ENCODE measurements at regions not wholly inside any gene's neighbourhood (a gene's known extent, or its start where the extent isn't known, plus 50 kb on each side); places are given as distances from the start of the nearest gene placed in this dataset.
"Not testable (repeated sequence)": the region's sequence is repeated elsewhere in the genome, so short reads cannot be mapped to it uniquely, and the experiment has no call there.

GRCh38 chr5:100232736-100233135 is 302.4 kb upstream of the FAM174A start:
- DNase-seq (ENCODE audit: low read depth, low spot score): no peak

DNA sequence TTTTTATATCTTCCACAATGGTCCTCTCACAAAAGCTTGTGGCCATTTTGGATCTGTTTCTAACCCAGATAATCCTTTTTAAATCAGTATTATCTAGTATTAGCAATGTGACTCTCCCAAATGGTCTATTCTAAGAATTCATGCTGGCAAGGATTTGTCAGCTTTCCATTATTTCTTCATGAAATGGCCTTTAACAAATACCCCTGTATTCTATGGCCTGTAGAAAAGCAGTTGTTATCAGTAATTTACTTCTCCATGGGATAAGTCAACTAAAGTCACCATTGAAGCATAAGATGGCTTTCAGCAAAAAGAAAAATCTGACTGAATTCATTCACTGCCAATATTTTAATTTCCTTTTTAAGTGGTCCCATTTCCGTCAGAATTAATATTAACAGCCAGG is 346.4 kb upstream of the FAM174A start:
- no peak for DNase-seq (ENCODE audit: low read depth, low spot score)

DNA sequence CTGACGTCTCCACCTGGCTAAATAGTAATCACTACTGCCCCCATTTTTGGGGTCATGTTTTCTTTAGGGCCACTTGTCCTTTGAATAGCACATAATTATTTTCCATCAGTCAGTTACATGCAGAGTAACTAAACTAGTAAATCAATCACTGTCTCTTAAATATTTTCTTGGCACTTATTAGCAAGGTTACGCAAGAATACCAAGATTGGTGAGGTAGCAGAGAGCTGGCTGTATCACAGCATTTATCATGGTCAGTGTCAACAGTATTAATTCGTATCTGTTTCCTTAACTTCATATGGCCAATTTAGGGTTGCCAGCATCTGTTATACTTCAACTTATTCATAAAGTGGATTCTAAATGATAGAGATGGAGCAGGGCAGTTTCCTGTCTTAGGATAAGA is 346.8 kb upstream of the FAM174A start:
- DNase-seq (ENCODE audit: low read depth, low spot score): no peak

GRCh38 chr5:100186181-100186580 is 349.0 kb upstream of the FAM174A start:
- DNase-seq (ENCODE audit: low read depth, low spot score): no peak

DNA sequence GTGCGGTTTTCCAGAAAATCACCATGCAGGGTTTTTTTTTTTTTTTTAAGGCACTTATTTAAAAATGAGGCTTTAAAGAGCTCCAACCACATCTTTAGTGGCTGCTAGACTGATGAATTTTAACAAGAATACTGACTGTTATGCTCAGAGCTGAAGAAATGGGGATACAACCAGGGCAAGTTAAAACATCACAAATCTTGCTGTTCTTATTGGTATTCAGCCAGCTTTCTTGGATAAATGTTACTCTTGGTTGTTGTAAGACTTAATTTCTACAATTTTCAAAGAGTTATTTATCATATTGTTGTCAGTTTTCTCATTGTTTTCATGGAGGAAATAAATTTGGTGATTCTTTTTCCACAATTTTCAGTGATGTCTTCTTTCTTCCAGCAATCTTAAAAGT is 352.8 kb upstream of the FAM174A start:
- no peak for DNase-seq (ENCODE audit: low read depth, low spot score)

GRCh38 chr5:100175346-100175745 is 359.8 kb upstream of the FAM174A start:
- DNase-seq (ENCODE audit: low read depth, low spot score): no peak

DNA sequence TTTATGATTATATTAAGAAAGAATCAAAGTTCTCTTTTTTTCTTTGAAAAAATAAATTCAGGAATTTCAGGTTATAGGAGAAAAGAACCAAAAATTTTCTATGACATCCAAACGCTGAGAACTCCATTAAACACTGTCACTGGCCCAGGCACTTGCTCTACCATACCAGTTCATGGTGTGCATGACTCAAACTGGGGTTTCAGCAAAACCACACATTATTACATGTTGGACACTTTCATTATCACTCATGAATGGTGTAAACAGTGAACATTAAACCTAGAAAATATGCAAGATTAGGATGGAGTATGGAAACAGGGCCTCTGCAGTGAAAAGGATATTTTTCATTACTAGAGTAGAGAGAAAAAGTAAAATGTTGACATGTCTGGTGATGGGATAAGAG is 369.9 kb upstream of the FAM174A start:
- DNase-seq (ENCODE audit: low read depth, low spot score): no peak

DNA sequence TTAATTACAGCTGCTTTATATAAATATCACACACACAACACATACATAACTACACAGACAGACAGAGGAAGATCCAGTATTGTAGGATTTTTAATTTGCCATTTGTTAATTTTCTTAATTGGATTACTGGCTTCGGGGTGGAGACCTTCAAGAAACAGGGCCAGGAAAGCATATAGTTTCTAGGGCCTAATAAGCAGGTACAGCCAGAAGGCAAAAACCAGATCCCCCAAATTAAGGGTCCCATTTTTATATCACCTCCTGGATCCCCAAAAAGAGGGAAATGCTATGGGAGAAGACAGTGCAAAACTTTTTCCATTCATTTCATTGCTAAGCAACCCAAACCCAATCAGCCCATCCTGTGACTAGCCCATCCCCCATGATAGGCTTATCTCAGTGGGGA is 373.3 kb upstream of the FAM174A start:
- DNase-seq (ENCODE audit: low read depth, low spot score): no peak

GRCh38 chr5:100157066-100157465 is 378.1 kb upstream of the FAM174A start:
- DNase-seq (ENCODE audit: low read depth, low spot score): no peak

- no peak for DNase-seq (ENCODE audit: low read depth, low spot score)
Observed at GRCh38 chr5:100148239-100148638, 386.9 kb upstream of the FAM174A start.

GRCh38 chr5:100142607-100143006 is 392.6 kb upstream of the FAM174A start:
- no peak for DNase-seq (ENCODE audit: low read depth, low spot score)

DNA sequence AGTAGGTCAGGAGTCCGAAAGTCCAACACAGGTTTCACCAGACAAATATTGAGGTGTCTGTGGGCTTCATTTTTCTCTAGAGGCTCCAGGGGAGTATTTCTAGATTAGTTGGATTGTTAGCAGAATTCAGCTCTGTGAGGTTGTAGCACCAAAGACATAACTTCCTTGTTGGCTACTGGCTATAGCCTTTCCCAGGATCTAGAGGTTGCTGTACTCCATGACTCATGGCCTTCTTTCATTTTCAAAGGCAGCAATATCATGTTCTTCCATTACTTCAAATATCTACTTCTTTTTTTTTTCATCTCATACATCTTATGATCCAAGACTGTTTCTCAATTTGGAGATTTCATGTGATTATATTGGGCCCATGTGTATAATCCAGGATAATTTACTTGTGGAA is 404.0 kb upstream of the FAM174A start:
- DNase-seq (ENCODE audit: low read depth, low spot score): no peak

DNA sequence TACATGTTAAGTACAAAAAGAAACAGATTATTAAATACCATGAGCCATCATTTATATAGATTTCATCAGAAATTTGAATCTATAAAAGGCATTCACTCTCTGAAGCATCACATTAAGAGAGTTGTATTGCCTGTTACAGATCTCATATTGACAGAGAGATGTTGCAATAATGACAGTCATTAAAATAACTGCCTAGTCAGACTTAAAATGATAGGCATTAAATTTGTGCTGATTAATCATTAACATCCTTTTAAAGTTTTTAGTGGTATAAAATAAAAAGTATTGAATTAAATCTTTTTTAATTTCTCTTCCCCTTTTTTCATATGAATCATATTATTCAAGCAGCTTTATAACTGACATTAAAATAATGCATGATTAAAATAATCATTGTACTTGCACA is 404.9 kb upstream of the FAM174A start:
- no peak for DNase-seq (ENCODE audit: low read depth, low spot score)

GRCh38 chr5:100119903-100120302 is 415.3 kb upstream of the FAM174A start:
- DNase-seq (ENCODE audit: low read depth, low spot score): no peak

DNA sequence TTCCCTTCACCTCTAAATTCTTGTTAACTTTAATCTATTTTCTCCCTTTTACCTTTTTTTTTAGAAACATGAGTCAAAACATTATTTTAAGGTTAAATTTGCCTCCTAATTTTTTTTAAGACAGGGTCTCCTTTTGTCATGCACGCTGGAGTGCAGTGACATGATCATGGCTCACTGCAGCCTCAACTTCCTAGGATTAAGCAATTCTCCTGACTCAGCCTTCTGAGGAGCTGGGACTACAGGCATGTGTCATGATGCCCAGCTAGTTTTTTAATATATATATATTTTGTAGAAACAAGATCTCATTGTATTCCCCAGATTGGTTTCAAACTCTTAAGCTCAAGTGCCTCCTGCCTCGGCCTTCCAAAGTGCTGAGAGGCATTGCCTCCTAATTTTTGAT is 424.7 kb upstream of the FAM174A start:
- no peak for DNase-seq (ENCODE audit: low read depth, low spot score)

- no peak for DNase-seq (ENCODE audit: low read depth, low spot score)
Observed at GRCh38 chr5:100108883-100109282, 426.3 kb upstream of the FAM174A start.

DNA sequence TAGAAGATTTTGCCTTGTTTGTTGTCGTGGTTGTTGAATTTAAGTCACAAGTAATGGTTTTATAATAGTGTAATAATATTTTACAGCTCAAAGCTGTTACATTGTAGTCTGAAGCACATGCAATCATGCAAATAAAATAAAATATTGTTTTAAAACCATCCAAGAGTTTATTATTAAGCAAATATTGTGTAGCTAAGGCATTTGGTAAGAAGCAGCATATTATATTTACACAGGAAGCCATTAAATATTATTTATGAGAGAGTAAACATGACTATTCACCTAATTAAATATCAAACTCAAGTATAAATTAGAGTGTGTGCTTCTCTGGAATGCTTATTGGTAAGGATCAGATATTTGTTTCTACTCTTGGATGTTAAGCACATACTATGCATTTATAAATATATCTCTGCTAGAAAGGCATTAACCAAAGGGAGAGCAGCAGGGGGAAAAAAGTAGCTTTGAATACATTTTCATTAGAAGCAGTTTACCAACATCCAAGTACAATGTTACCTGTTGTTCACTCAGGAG is 431.5 kb upstream of the FAM174A start:
- not testable (repeated sequence) for DNase-seq (ENCODE audit: low read depth, low spot score)

DNA sequence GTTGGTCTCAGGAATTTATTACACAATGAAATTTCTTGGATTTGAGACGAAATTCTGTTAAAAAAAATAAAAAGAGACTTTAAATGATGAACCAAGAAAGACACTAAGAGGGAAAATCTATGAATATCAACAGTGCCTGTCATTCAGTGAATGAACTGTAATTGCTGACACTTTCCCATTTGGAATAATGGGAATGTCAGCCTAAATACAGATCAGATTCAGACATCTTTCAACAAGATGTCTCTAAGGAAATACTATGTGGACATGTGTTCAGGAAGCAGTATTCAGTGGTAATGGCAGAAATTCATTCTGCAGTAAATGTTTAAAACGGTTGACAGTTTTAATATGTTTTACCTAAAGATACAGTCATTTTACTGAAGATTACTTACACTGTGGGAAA is 433.7 kb upstream of the FAM174A start:
- DNase-seq (ENCODE audit: low read depth, low spot score): not testable (repeated sequence)

GRCh38 chr5:100096328-100096727 is 438.8 kb upstream of the FAM174A start:
- DNase-seq (ENCODE audit: low read depth, low spot score): not testable (repeated sequence)

DNA sequence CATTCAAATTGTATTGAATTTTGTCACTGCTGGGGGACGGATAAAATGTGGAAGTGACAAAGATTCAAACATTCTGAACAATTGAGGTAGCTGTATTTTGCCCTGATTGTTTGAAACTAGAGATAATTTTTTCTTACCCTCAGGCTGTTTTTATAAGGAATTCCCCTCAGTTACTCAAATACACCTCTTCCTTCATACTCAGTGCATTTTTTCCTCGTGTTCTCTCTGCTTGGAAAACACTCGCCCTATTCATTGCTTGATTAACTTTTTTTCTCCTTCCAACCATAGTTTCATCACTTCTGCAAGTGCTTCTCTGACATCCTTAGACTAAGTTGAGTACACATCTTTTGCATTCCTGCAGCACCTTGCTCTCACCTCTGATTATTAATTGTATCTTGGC is 454.5 kb upstream of the FAM174A start:
- DNase-seq (ENCODE audit: low read depth, low spot score): not testable (repeated sequence)

- DNase-seq (ENCODE audit: low read depth, low spot score): not testable (repeated sequence)
Observed at GRCh38 chr5:100079163-100079562, 456.0 kb upstream of the FAM174A start.

- DNase-seq (ENCODE audit: low read depth, low spot score): not testable (repeated sequence)
Observed at GRCh38 chr5:100066020-100066419, 469.2 kb upstream of the FAM174A start.

DNA sequence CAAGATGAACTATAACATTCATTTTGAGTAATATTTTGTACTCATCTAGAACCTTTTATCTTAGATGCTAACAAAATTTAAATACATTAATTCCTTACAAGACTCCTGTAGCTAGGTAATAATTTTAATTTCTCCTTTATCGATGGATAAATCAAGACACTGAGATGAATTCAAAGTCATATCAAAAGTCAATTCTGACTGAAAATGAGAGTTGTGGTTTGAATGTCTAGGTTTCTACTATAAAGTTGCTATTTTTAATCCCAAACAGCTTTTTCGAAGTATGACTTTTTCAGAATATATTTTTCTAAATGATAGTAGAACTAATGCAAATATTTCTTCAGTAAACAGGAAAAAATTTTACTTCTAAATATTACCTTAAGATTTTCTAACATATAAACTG is 491.7 kb upstream of the FAM174A start:
- no peak for DNase-seq (ENCODE audit: low read depth, low spot score)

DNA sequence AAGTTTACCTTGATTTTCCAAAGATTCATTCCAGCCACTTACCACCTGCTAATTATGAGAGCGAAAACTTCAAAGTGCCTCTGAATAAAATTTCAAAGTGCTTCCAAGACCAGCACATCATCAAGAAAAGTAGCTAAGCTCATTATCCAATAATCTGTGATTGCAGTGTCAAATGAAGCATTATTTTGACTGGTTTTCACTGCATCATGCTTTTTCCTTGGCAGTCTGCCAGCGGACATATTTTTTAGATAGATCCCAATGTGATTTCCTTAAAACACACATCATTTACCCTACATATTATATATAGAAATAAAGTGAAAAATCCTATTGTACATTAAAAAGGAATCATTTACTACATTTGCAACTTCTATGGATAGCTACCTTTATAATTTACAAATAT is 508.6 kb upstream of the FAM174A start:
- DNase-seq (ENCODE audit: low read depth, low spot score): no peak
